ENCODE measurements at regions not wholly inside any gene's neighbourhood (a gene's known extent, or its start where the extent isn't known, plus 50 kb on each side); places are given as distances from the start of the nearest gene placed in this dataset.

DNA sequence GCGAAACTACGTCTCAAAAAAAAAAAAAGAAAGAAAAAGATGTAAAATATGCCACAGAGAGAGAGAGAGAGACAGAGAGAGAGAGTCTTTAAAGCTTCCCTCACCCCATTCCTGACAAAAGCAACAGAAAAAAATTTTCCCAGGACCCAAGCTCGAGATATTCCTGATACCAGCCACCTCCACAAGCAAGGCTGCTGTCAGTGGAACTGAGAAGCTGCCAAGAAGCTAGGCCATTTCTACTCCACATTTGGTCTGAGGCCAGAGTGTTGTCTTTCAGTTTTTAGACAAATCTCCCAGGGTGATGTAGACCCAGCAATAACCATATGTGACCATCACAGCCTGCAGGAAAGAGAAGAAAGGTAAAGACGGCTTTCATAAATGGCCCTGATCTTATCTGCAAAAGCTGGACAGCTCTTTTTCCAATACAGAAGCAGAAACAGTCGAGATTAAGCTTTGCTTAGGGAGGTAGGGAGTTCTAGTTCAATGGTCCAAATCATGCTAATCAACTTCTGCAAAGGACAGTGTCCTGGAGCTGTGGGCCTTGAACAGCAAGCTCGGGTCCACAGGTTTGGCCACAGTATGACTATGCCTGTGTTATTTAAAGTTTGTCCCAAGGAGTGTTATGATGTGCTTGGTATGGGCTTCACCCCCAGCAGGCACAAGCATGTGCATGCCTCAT lies 130.3 kb upstream of the NUDT4 start:
- no peak for ATAC-seq (replicated peaks in 6 of 8)
- 73 to 91% (median 83%) methylated on average over 1 to 6 of the region's 6 CpGs; no CpG with 5 or more reads in 3 of the 10 experiments for WGBS, 10 experiments
- in situ Hi-C loops (cut with MboI; ENCODE audit: low pct_unique_long_range_greater_than_20kb in 2 of 9, low sequenced_read_pairs in 9 of 9, unreplicated experiment in 9 of 9), result no loop called here
- Histone ChIP-seq H3K4me1 (replicated peaks in 1 of 2) (no peaks in the 10 kb centered on the region), H3K27ac (no peak overlapping the region), H3K4me3 (no peak overlapping the region)

GRCh38 chr12:93252221-93252620 lies 125.5 kb upstream of the NUDT4 start:
- in situ Hi-C loops (cut with MboI; ENCODE audit: low pct_unique_long_range_greater_than_20kb in 2 of 9, low sequenced_read_pairs in 9 of 9, unreplicated experiment in 9 of 9), result no loop called here
- H3K4me1 ChIP-seq (replicated peaks in 1 of 2), result no peaks in the 10 kb centered on the region
- no peak overlapping the region for H3K4me3 ChIP-seq
- H3K27ac ChIP-seq, result no peak overlapping the region
- ATAC-seq (replicated peaks in 6 of 8), result no peak

DNA sequence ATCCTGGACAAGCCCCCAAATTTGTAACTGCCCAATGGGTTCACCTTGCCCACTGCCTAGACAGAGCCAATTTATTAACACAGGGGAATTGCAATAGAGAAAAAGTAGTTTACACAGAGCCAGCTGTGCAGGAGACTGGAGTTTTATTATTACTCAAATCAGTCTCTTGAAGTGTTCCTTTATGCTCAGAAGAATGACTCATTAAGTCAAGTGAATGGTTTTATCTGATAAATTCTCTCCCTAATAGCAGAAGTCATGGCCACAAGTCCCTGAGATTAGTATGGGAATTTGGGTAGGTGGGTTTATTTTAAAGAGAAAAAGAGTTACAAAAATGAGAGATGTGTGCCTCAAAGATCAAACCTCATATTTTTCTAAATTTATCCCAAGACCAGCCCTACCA lies 122.8 kb upstream of the NUDT4 start:
- in situ Hi-C loops (cut with MboI; ENCODE audit: low pct_unique_long_range_greater_than_20kb in 2 of 9, low sequenced_read_pairs in 9 of 9, unreplicated experiment in 9 of 9), result no loop called here
- Histone ChIP-seq H3K4me1 (replicated peaks in 1 of 2) (no peaks in the 10 kb centered on the region), H3K27ac (no peak overlapping the region), H3K4me3 (no peak overlapping the region)
- ATAC-seq (replicated peaks in 6 of 8), result no peak

- WGBS, 10 experiments, result 20 to 91% (median 74%) methylated on average over 1 to 2 of the region's 2 CpGs; no CpG with 5 or more reads in 2 of the 10 experiments
- Histone ChIP-seq H3K4me1 (replicated peaks in 1 of 2) (no peaks in the 10 kb centered on the region), H3K4me3 (no peak overlapping the region), H3K27ac (no peak overlapping the region)
- in situ Hi-C loops (cut with MboI; ENCODE audit: low pct_unique_long_range_greater_than_20kb in 2 of 9, low sequenced_read_pairs in 9 of 9, unreplicated experiment in 9 of 9), result no loop called here
- no peak for ATAC-seq (replicated peaks in 6 of 8)
Observed at GRCh38 chr12:93256256-93256969, 121.3 kb upstream of the NUDT4 start.

DNA sequence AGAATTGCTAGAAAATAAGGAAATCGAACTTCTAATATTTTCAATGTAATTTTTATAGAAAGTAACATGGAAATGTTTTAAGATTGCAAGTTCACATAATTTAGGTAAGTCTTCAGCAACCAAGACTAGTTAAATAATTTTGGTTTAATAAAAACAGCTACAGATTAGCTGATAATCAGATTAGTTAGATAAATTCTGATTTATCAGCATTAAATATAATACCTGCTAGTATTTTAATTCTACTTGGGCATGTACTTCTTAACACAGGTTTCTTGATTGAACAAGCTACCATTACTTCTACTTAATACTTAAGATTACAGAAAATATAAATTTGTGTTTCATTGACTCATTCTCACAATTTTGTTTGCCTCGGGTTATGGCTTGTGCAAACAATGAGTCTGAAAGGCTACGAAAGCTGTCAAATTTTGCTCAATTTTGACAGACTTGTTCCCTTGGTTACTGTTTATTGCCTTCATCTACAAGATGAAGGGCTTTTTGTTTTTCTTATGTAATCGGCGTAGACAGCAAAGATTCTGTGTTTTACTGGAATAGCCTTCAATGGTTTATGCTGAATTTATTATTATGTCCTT lies 116.1 kb upstream of the NUDT4 start:
- no peaks in the 10 kb centered on the region for H3K4me1 ChIP-seq (replicated peaks in 1 of 2)
- no peak overlapping the region for H3K27ac ChIP-seq
- no peak overlapping the region for H3K4me3 ChIP-seq
- ATAC-seq (replicated peaks in 6 of 8), result no peak
- WGBS, 10 experiments, result 64 to 100% (median 88%) methylated on average over 1 to 5 of the region's 5 CpGs; no CpG with 5 or more reads in 1 of the 10 experiments
- in situ Hi-C loops (cut with MboI; ENCODE audit: low pct_unique_long_range_greater_than_20kb in 2 of 9, low sequenced_read_pairs in 9 of 9, unreplicated experiment in 9 of 9), result no loop called here

GRCh38 chr12:93272997-93273396 lies 104.7 kb upstream of the NUDT4 start:
- 80 to 100% (median 91%) methylated on average over 1 to 2 of the region's 2 CpGs for WGBS, 10 experiments
- peak in 1 of 8 experiments; percentile 19 for ATAC-seq (replicated peaks in 6 of 8)

DNA sequence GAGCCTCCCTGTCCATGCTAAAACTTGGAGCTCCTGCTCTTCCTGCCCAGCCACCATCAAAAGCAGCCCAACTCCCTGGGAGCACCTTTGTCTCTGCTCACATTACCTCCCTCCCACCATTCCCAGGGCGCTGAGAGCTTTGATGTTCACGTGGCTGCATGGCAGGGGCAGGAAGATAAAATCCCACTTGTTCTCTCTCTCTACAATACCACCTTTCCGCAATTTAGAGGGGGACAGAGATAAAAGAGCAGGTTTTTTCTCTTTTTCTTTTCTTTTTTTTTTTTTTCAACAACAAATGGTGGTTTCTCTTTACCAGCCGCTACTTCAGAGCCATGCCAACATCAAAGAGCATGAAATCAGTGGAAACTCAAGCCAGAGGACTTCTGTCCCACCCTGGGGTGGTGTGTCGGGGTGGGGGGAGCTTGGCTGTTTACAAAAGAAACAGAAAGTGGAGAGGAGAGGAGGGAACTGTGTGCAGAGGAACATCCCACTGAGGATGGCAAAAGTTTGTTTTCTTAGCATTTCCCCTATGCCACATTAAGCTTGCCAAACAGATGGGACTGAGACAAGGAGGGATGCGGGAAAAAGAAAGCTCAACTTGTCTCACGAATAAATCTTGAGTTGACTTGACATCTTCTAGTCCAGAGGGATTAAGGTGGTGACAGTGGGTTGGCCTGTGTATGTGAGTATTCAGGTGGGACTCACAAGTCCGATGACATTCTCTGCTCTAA lies 103.7 kb upstream of the NUDT4 start:
- Histone ChIP-seq H3K4me3 (no peak overlapping the region), H3K4me1 (replicated peaks in 1 of 2) (no peaks in the 10 kb centered on the region), H3K27ac (no peak overlapping the region)
- ATAC-seq (replicated peaks in 6 of 8), result no peak
- 16 to 73% (median 44%) methylated on average over 1 to 7 of the region's 8 CpGs; no CpG with 5 or more reads in 1 of the 10 experiments for WGBS, 10 experiments
- in situ Hi-C loops (cut with MboI; ENCODE audit: low pct_unique_long_range_greater_than_20kb in 2 of 9, low sequenced_read_pairs in 9 of 9, unreplicated experiment in 9 of 9), result no loop called here

More at GRCh38 chr12:93272997-93273396, 104.7 kb upstream of the NUDT4 start:
- Histone ChIP-seq H3K4me3 (no peak overlapping the region), H3K27ac (no peak overlapping the region), H3K4me1 (replicated peaks in 1 of 2) (no peaks in the 10 kb centered on the region)
- in situ Hi-C loops (cut with MboI; ENCODE audit: low pct_unique_long_range_greater_than_20kb in 2 of 9, low sequenced_read_pairs in 9 of 9, unreplicated experiment in 9 of 9), result no loop called here

- in situ Hi-C loops (cut with MboI; ENCODE audit: low pct_unique_long_range_greater_than_20kb in 2 of 9, low sequenced_read_pairs in 9 of 9, unreplicated experiment in 9 of 9), result no loop called here
- no peak overlapping the region for H3K4me3 ChIP-seq
- WGBS, 10 experiments, result 78 to 100% (median 96%) methylated on average over 1 to 9 of the region's 9 CpGs; no CpG with 5 or more reads in 1 of the 10 experiments
Observed at GRCh38 chr12:93274937-93275336, 102.8 kb upstream of the NUDT4 start.

GRCh38 chr12:93275589-93275988 lies 102.1 kb upstream of the NUDT4 start:
- H3K4me3 ChIP-seq, result no peak overlapping the region
- H3K4me1 ChIP-seq (replicated peaks in 1 of 2), result no peaks in the 10 kb centered on the region
- no peak for ATAC-seq (replicated peaks in 6 of 8)
- 80 to 100% methylated on average over 1 of the region's 7 CpGs; no CpG with 5 or more reads in 8 of the 10 experiments for WGBS, 10 experiments
- H3K27ac ChIP-seq, result no peak overlapping the region
- in situ Hi-C loops (cut with MboI; ENCODE audit: low pct_unique_long_range_greater_than_20kb in 2 of 9, low sequenced_read_pairs in 9 of 9, unreplicated experiment in 9 of 9), result no loop called here

More at GRCh38 chr12:93274937-93275336, 102.8 kb upstream of the NUDT4 start:
- Histone ChIP-seq H3K4me1 (replicated peaks in 1 of 2) (no peaks in the 10 kb centered on the region), H3K27ac (no peak overlapping the region)
- no peak for ATAC-seq (replicated peaks in 6 of 8)

- Histone ChIP-seq H3K4me3 (no peak overlapping the region), H3K27ac (no peak overlapping the region), H3K4me1 (replicated peaks in 1 of 2) (no peaks in the 10 kb centered on the region)
- 38 to 90% (median 67%) methylated on average over 1 to 2 of the region's 2 CpGs; no CpG with 5 or more reads in 3 of the 10 experiments for WGBS, 10 experiments
- in situ Hi-C loops (cut with MboI; ENCODE audit: low pct_unique_long_range_greater_than_20kb in 2 of 9, low sequenced_read_pairs in 9 of 9, unreplicated experiment in 9 of 9), result no loop called here
- ATAC-seq (replicated peaks in 6 of 8), result no peak
Observed at GRCh38 chr12:93279565-93280412, 97.9 kb upstream of the NUDT4 start.

DNA sequence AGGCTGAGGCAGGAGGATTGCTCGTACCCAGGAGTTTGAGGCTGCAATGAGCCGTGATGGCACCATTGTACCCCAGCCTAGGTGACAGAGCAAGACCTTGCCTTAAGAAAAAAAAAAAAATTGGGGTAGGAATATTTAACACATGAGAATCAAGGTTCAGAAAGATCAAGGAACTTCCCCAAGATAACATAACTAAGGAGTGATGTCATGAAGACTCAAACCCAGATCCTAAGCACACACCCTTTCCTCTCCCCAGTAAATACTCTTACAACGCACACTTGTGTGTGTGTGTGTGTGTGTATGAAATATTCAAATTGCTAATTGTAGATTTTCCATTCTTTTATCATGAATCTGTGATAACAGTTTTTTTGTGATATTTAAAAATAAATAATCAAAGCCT lies 90.6 kb upstream of the NUDT4 start:
- WGBS, 10 experiments, result 59 to 100% (median 70%) methylated on average over 1 to 3 of the region's 3 CpGs; no CpG with 5 or more reads in 1 of the 10 experiments
- Histone ChIP-seq H3K4me1 (replicated peaks in 1 of 2) (no peaks in the 10 kb centered on the region), H3K27ac (no peak overlapping the region), H3K4me3 (no peak overlapping the region)
- ATAC-seq (replicated peaks in 6 of 8), result no peak
- in situ Hi-C loops (cut with MboI; ENCODE audit: low pct_unique_long_range_greater_than_20kb in 2 of 9, low sequenced_read_pairs in 9 of 9, unreplicated experiment in 9 of 9), result no loop called here

DNA sequence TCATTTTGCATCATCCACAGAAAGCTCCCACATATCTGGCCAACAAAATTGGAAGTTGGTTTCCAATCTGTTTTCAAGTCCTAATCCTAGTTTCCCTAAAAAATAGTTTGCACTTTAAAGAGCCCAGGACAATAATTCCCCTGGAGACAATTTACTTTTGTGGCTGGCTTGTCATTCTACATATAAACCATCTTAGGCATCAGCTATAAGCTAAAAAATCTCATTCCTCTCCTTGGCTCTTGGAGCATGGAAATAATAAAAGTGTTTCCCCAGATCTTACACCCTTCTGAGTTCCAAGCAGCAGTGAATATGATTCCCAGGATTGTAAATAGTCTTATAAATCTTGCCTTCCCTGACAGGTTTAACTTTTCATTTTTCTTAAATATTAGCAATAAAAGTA lies 89.1 kb upstream of the NUDT4 start:
- no peak overlapping the region for H3K4me3 ChIP-seq
- no peak overlapping the region for H3K27ac ChIP-seq
- in situ Hi-C loops (cut with MboI; ENCODE audit: low pct_unique_long_range_greater_than_20kb in 2 of 9, low sequenced_read_pairs in 9 of 9, unreplicated experiment in 9 of 9), result no loop called here
- no peak for ATAC-seq (replicated peaks in 6 of 8)
- H3K4me1 ChIP-seq (replicated peaks in 1 of 2), result no peaks in the 10 kb centered on the region
